Stomach smooth muscle (tissue), 2 donors: ENCODE measurements at regions not wholly inside any gene's neighbourhood (a gene's known extent, or its start where the extent isn't known, plus 50 kb on each side); places are given as distances from the start of the nearest gene placed in this dataset.

Source experiments
- H3K27ac ChIP-seq: one replicate; pipeline ENCODE4 v1.7.0; 2013; ENCODE audit warnings: mild to moderate bottlenecking, low read length, inconsistent platforms
- H3K27me3 ChIP-seq, 2 donors: one replicate each; pipeline ENCODE4 v1.7.0; 2013; ENCODE audit warnings: low read length in 2 of 2; ENCODE audit not compliant: insufficient read depth in 2 of 2, control insufficient read depth in 1 of 2
- H3K36me3 ChIP-seq, 2 donors: one replicate each; pipeline ENCODE4 v1.7.0; 2013; ENCODE audit warnings: low read length in 2 of 2; ENCODE audit not compliant: control insufficient read depth in 2 of 2, insufficient read depth in 2 of 2
- H3K4me1 ChIP-seq: one replicate; pipeline ENCODE4 v1.7.0; 2013; ENCODE audit warnings: low read length; ENCODE audit not compliant: control insufficient read depth, insufficient read depth
- H3K4me3 ChIP-seq, 2 donors: one replicate each; pipeline ENCODE4 v1.7.0; 2013; ENCODE audit warnings: low read length in 2 of 2
- H3K9ac ChIP-seq, 2 donors: one replicate each; pipeline ENCODE4 v1.7.0; 2013; ENCODE audit warnings: low read length in 2 of 2, mild to moderate bottlenecking in 1 of 2
- H3K9me3 ChIP-seq, 2 donors: one replicate each; pipeline ENCODE4 v1.7.0; 2013; ENCODE audit warnings: low read length in 2 of 2; ENCODE audit not compliant: control insufficient read depth in 2 of 2
- donor health status: healthy.
- donor health status: Pancreatic carcinoma.

- no peaks in the 10 kb centered on the region for H3K9me3 ChIP-seq
- no peaks in the 10 kb centered on the region for H3K27me3 ChIP-seq
- peaks cover 5% of the 10 kb centered on the region for H3K4me1 ChIP-seq
- no peak overlapping the region for H3K27ac ChIP-seq
- no peaks in the 10 kb centered on the region for H3K36me3 ChIP-seq
- no peak overlapping the region for H3K9ac ChIP-seq
- H3K4me3 ChIP-seq: no peak overlapping the region
Observed at GRCh38 chr10:88039496-88040200, 176.2 kb downstream of the PTEN start.

DNA sequence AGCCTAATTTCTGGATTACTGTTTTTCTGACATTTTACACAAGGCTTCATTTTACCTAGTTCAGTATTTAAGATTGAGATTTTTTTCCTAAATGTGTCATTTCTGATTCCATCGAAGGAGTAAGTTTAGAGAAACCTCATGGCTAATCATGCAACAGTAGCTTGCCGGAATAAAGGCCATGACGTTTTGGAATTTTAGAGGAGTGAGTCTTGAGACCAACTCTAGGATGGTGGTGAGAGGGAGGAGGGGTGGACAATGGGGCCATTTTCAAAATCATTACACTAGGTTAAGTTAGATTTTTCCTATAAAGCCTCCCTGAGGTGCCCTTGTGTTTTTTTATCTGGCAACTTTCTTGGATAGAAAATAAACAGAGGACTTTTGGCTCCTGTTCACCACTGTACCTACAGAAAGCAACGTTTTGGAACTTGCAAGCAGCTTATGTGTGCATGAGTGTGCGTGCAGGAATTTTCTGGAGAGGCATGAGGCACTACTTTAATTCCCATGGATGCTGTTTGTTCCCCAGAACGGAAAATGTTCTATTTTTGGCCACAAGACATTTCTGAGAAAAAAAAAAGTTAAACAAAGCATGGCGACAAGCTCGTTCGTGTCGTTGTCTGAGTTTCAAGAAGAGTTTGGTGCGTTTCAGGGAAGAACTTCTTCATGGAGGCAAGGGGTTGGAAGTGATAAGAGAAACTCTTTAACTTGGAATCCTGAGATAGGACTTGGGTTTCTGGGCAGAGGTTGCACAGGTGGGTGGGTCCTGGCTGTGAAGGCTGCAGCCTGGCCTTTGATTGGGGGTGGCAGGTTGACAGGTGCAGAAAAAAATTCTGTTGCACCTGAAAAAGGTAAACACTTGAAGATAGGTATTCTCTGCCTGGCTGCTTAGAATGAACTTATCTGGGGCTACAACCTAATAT, 178.1 kb downstream of the PTEN start:
- peaks cover 5% of the 10 kb centered on the region for H3K4me1 ChIP-seq
- H3K27ac ChIP-seq: no peak overlapping the region
- H3K4me3 ChIP-seq: peak overlapping the region in 1 of 2 donors; percentile 15

GRCh38 chr10:88042160-88043100, 179.0 kb downstream of the PTEN start:
- Histone ChIP-seq H3K4me1 (peaks cover 5% of the 10 kb centered on the region), H3K27ac (no peak overlapping the region), H3K9me3 (no peaks in the 10 kb centered on the region), H3K36me3 (no peaks in the 10 kb centered on the region), H3K4me3 (peak overlapping the region in 1 of 2 donors; percentile 15), H3K27me3 (no peaks in the 10 kb centered on the region), H3K9ac (no peak overlapping the region)

More for the DNA sequence above, 178.1 kb downstream of the PTEN start:
- H3K9me3 ChIP-seq: no peaks in the 10 kb centered on the region
- no peak overlapping the region for H3K9ac ChIP-seq
- H3K36me3 ChIP-seq: no peaks in the 10 kb centered on the region
- H3K27me3 ChIP-seq: no peaks in the 10 kb centered on the region

- Histone ChIP-seq H3K4me1 (peaks cover 5% of the 10 kb centered on the region), H3K4me3 (no peak overlapping the region), H3K27ac (no peak overlapping the region), H3K9me3 (no peaks in the 10 kb centered on the region), H3K27me3 (no peaks in the 10 kb centered on the region), H3K9ac (no peak overlapping the region), H3K36me3 (no peaks in the 10 kb centered on the region)
Observed at GRCh38 chr10:88045096-88045495, 181.7 kb downstream of the PTEN start.

- Histone ChIP-seq H3K4me1 (peaks cover 5% of the 10 kb centered on the region), H3K36me3 (no peaks in the 10 kb centered on the region), H3K27me3 (no peaks in the 10 kb centered on the region), H3K9me3 (no peaks in the 10 kb centered on the region), H3K4me3 (no peak overlapping the region), H3K9ac (no peak overlapping the region), H3K27ac (no peak overlapping the region)
Observed at GRCh38 chr10:88045656-88046415, 182.4 kb downstream of the PTEN start.

GRCh38 chr10:88047579-88047978, 184.2 kb downstream of the PTEN start:
- no peaks in the 10 kb centered on the region for H3K4me1 ChIP-seq
- no peaks in the 10 kb centered on the region for H3K9me3 ChIP-seq
- no peak overlapping the region for H3K9ac ChIP-seq
- H3K27ac ChIP-seq: no peak overlapping the region
- no peaks in the 10 kb centered on the region for H3K27me3 ChIP-seq
- no peaks in the 10 kb centered on the region for H3K36me3 ChIP-seq
- no peak overlapping the region for H3K4me3 ChIP-seq

- Histone ChIP-seq H3K9ac (no peak overlapping the region), H3K36me3 (no peaks in the 10 kb centered on the region), H3K4me1 (no peaks in the 10 kb centered on the region), H3K9me3 (no peaks in the 10 kb centered on the region), H3K27ac (no peak overlapping the region), H3K4me3 (no peak overlapping the region), H3K27me3 (no peaks in the 10 kb centered on the region)
Observed at GRCh38 chr10:88048312-88048711, 184.9 kb downstream of the PTEN start.

DNA sequence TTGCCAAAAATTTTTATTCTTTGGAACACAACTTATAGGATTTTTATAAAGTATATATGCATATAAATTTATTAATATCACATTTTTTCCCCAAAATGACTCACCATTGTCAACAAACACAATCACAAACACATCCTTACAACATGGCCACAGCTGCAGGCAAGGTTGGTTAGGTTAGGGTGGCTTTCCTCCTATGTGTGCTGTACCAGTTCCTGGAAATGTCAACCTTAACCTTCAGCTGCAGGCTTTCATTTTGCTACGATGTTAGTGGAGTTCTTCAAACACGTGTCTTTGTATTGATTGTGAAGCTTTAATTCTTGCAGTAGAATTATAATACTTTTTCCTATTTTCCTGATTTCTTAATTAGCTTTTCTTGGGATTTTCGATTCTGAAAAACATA, 185.8 kb downstream of the PTEN start:
- Histone ChIP-seq H3K9ac (no peak overlapping the region), H3K4me1 (no peaks in the 10 kb centered on the region), H3K36me3 (no peaks in the 10 kb centered on the region), H3K9me3 (no peaks in the 10 kb centered on the region), H3K27ac (no peak overlapping the region), H3K4me3 (no peak overlapping the region), H3K27me3 (no peaks in the 10 kb centered on the region)

DNA sequence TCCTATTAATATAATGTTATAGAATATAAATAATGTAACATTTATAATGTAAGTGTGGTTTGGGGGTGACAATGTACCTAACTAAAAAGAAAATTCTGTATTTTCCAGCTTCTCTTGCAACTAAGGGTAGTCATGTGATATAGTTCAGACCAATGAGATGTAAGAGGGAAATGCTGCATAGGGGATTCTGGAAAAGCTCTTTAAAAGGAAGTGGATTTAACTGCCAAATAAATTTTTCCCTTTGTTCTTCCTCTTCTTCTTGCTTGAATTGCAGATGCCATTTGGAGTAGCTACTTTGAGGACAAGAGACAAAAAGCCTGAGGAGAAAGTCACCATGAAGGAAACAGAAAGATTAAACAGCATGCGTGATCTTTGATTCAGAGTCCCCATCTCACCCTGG, 194.3 kb downstream of the PTEN start:
- H3K27ac ChIP-seq: no peak overlapping the region
- H3K9me3 ChIP-seq: no peaks in the 10 kb centered on the region
- H3K36me3 ChIP-seq: no peaks in the 10 kb centered on the region
- H3K9ac ChIP-seq: no peak overlapping the region
- peaks cover 6% of the 10 kb centered on the region for H3K4me1 ChIP-seq
- H3K27me3 ChIP-seq: no peaks in the 10 kb centered on the region
- no peak overlapping the region for H3K4me3 ChIP-seq

GRCh38 chr10:88058750-88059149, 195.3 kb downstream of the PTEN start:
- H3K27ac ChIP-seq: no peak overlapping the region

More at GRCh38 chr10:88058750-88059149, 195.3 kb downstream of the PTEN start:
- Histone ChIP-seq H3K9me3 (no peaks in the 10 kb centered on the region), H3K27me3 (no peaks in the 10 kb centered on the region), H3K4me1 (peaks cover 13% of the 10 kb centered on the region), H3K4me3 (no peak overlapping the region), H3K9ac (no peak overlapping the region), H3K36me3 (no peaks in the 10 kb centered on the region)
